Brain microvascular endothelial cell (primary cell): ENCODE measurements at regions not wholly inside any gene's neighbourhood (a gene's known extent, or its start where the extent isn't known, plus 50 kb on each side); places are given as distances from the start of the nearest gene placed in this dataset.
A peak's percentile ranks its signal among the peaks of the same experiment; 100 is the strongest.
"Not testable (repeated sequence)": the region's sequence is repeated elsewhere in the genome, so short reads cannot be mapped to it uniquely, and the experiment has no call there.

Experiments used
- DNase-seq: peaks from one replicate; pipeline ENCODE4 v3.0.0-alpha.2; 2020
- H3K27ac ChIP-seq: fragments of 250-450 bp; sonication (Bioruptor Pico); 2 replicates; pipeline ENCODE4 v1.5.1; 2020; ENCODE audit warnings: mild to moderate bottlenecking, moderate library complexity
- H3K27me3 ChIP-seq: fragments of 250-450 bp; sonication (Bioruptor Pico); replicated peaks from 2 replicates; pipeline ENCODE4 v1.5.1; 2020; ENCODE audit warnings: mild to moderate bottlenecking
- H3K36me3 ChIP-seq: fragments of 250-450 bp; sonication (Bioruptor Pico); replicated peaks from 2 replicates; pipeline ENCODE4 v1.5.1; 2020; ENCODE audit warnings: mild to moderate bottlenecking
- H3K4me3 ChIP-seq: 2 replicates; pipeline ENCODE4 v1.5.1; 2011; ENCODE audit warnings: low read depth, mild to moderate bottlenecking, control low read depth, low read length, moderate library complexity
- CTCF ChIP-seq: IDR thresholded peaks from 2 replicates; pipeline ENCODE4 v1.5.1; 2011; ENCODE audit warnings: low read depth, mild to moderate bottlenecking, moderate library complexity, low read length, control low read depth, inconsistent platforms; ENCODE audit errors: missing control alignments
- in situ Hi-C: cut with HindIII; loops from 2 replicates; pipeline ENCODE4 v1.10.0; 2017; ENCODE audit warnings: low sequenced_read_pairs, low pct_ligation_motif_present

- TF ChIP-seq CTCF: no peak
- no peak for DNase-seq
- no peak overlapping the region for H3K4me3 ChIP-seq
- in situ Hi-C loops: no loop called here
- no peaks in the 10 kb centered on the region for H3K36me3 ChIP-seq
- H3K27me3 ChIP-seq: no peaks in the 10 kb centered on the region
- H3K27ac ChIP-seq: no peak overlapping the region
Measured at GRCh38 chr4:188439641-188440311, 300.5 kb downstream of the TRIML1 start.

GRCh38 chr4:188444500-188444899, 305.3 kb downstream of the TRIML1 start:
- no peaks in the 10 kb centered on the region for H3K36me3 ChIP-seq
- no peaks in the 10 kb centered on the region for H3K27me3 ChIP-seq
- in situ Hi-C loops: no loop called here
- H3K27ac ChIP-seq: peak overlapping the region; percentile 26
- H3K4me3 ChIP-seq: no peak overlapping the region
- no peak for TF ChIP-seq CTCF
- no peak for DNase-seq

GRCh38 chr4:188448996-188449395, 309.8 kb downstream of the TRIML1 start:
- in situ Hi-C loops, H3K36me3 ChIP-seq, H3K4me3 ChIP-seq, H3K27me3 ChIP-seq: not testable (repeated sequence)
- peak overlapping the region; percentile 7 for H3K27ac ChIP-seq
- DNase-seq: peak; percentile 67

- DNase-seq: no peak
- Histone ChIP-seq H3K27ac (no peak overlapping the region), H3K36me3 (no peaks in the 10 kb centered on the region), H3K27me3 (no peaks in the 10 kb centered on the region), H3K4me3 (no peak overlapping the region)
- in situ Hi-C loops: no loop called here
- no peak for TF ChIP-seq CTCF
Measured at GRCh38 chr4:188450571-188450970, 311.3 kb downstream of the TRIML1 start.

- H3K27ac ChIP-seq: no peak overlapping the region
- H3K27me3 ChIP-seq: no peaks in the 10 kb centered on the region
- TF ChIP-seq CTCF: no peak
- DNase-seq: no peak
- H3K4me3 ChIP-seq: no peak overlapping the region
- in situ Hi-C loops: no loop called here
- H3K36me3 ChIP-seq: no peaks in the 10 kb centered on the region
Measured at GRCh38 chr4:188452097-188452496, 312.9 kb downstream of the TRIML1 start.

- TF ChIP-seq CTCF: no peak
- in situ Hi-C loops: no loop called here
- DNase-seq: no peak
- Histone ChIP-seq H3K36me3 (no peaks in the 10 kb centered on the region), H3K27ac (no peak overlapping the region), H3K27me3 (no peaks in the 10 kb centered on the region), H3K4me3 (no peak overlapping the region)
Measured at GRCh38 chr4:188454575-188454974, 315.3 kb downstream of the TRIML1 start.
